ENCODE measurements at regions not wholly inside any gene's neighbourhood (a gene's known extent, or its start where the extent isn't known, plus 50 kb on each side); places are given as distances from the start of the nearest gene placed in this dataset.

DNA sequence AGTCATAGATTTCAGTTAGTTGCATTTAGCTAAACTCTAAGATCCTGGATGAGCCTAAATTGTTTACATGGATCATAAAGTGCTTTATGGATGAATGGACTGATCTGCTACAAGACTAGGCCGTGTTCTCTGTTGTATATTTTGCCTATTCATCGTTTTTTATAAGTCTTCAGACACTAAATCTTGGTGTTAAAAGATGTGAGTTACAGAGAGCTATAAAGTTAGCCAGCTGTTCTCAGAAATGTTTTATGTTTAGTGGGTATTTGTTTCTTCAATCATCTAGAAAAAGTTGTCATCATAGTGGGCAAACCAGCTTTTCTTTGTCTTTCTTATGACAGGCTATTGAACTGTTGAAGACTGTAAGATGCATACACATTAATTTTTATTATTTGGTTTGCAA, 585.8 kb upstream of the SEMA6A start:
- no peaks in the 10 kb centered on the region for H3K36me3 Mint-ChIP-seq
- Histone ChIP-seq H3K36me3 (no peaks in the 10 kb centered on the region), H4K20me1 (ENCODE audit: low read depth) (no peaks in the 10 kb centered on the region), H3K27me3 (no peaks in the 10 kb centered on the region), H3K27ac (no peak overlapping the region), H3F3A (ENCODE audit: low read depth) (no peaks in the 10 kb centered on the region), H3K79me2 (ENCODE audit: low read depth) (no peaks in the 10 kb centered on the region), H3K9ac (no peak overlapping the region), H3K9me3 (ENCODE audit: low read depth) (no peaks in the 10 kb centered on the region), H3K4me1 (peaks cover 12% of the 10 kb centered on the region), H3K4me2 (no peak overlapping the region), H2AFZ (replicated peaks) (no peak overlapping the region), H3K4me3 (no peak overlapping the region)
- TF ChIP-seq EZH2 (IDR thresholded peaks at IDR 0.05) (no peak), EZH2phosphoT487 (IDR thresholded peaks at IDR 0.05) (no peak)
- TF ChIP-seq, protein P1, sequence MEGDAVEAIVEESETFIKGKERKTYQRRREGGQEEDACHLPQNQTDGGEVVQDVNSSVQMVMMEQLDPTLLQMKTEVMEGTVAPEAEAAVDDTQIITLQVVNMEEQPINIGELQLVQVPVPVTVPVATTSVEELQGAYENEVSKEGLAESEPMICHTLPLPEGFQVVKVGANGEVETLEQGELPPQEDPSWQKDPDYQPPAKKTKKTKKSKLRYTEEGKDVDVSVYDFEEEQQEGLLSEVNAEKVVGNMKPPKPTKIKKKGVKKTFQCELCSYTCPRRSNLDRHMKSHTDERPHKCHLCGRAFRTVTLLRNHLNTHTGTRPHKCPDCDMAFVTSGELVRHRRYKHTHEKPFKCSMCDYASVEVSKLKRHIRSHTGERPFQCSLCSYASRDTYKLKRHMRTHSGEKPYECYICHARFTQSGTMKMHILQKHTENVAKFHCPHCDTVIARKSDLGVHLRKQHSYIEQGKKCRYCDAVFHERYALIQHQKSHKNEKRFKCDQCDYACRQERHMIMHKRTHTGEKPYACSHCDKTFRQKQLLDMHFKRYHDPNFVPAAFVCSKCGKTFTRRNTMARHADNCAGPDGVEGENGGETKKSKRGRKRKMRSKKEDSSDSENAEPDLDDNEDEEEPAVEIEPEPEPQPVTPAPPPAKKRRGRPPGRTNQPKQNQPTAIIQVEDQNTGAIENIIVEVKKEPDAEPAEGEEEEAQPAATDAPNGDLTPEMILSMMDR (IDR thresholded peaks at IDR 0.05), result no peak
- H3K27me3 Mint-ChIP-seq (ENCODE audit: insufficient read depth, low read depth), result peaks cover 4% of the 10 kb centered on the region
- no peak overlapping the region for H3K27ac Mint-ChIP-seq
- peaks cover 8% of the 10 kb centered on the region for H3K4me1 Mint-ChIP-seq
- H3K4me3 Mint-ChIP-seq, result no peak overlapping the region
- DNase-seq (ENCODE audit: low spot score), result no peak
- H3K9me3 Mint-ChIP-seq, result no peaks in the 10 kb centered on the region

DNA sequence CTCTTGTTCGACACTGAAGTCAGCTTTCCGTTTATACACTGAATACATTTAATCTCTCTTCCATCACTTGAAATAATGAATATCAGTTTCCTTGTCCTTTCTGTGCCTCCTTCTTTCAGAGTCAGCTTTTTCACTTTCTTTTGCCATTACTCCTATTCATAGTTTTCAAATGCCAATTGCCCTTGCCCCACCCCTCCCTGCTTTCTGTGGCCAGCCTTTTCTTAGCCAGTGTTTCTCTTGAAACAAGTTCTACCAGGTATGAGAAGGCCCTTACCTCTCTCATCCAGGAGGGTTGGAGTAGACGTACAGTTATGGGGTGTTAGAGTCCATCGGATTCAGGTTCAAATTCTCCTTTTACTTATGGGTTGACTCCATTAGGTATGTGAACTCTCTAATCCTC, 574.7 kb upstream of the SEMA6A start:
- no peak overlapping the region for H3K27ac ChIP-seq
- no peaks in the 10 kb centered on the region for H3K36me3 ChIP-seq

DNA sequence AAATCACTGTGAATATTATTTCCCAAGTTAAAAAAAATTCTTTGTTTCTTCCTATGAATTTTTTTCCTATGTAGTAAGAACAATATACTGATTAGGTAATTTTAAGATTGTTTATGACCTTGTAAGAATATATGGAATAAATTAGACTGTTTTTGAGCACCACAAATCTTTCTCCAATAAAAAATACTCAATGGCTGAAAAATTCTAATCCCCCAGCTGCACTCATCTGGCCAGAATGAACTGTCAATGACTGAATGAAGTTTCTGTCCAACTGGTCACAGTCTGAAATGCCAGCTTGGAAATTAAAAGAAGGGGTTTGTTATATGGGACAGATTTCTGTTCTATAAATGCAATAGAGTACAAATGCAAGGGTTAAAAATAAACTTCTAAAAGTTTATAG, 569.5 kb upstream of the SEMA6A start:
- no peaks in the 10 kb centered on the region for H3K4me1 Mint-ChIP-seq
- DNase-seq (ENCODE audit: low spot score), result no peak
- no peaks in the 10 kb centered on the region for H3K4me1 ChIP-seq
- TF ChIP-seq, protein P1 (IDR thresholded peaks at IDR 0.05), result no peak
- no peak for TF ChIP-seq EZH2phosphoT487 (IDR thresholded peaks at IDR 0.05)
- TF ChIP-seq EZH2 (IDR thresholded peaks at IDR 0.05), result no peak
- H2AFZ ChIP-seq (replicated peaks), result no peak overlapping the region
- no peaks in the 10 kb centered on the region for H3F3A ChIP-seq (ENCODE audit: low read depth)
- no peaks in the 10 kb centered on the region for H3K36me3 ChIP-seq
- H3K36me3 Mint-ChIP-seq, result no peaks in the 10 kb centered on the region
- peaks cover 2% of the 10 kb centered on the region for H3K27me3 Mint-ChIP-seq (ENCODE audit: insufficient read depth, low read depth)
- no peak overlapping the region for H3K27ac ChIP-seq
- no peak overlapping the region for H3K4me3 ChIP-seq
- H3K9ac ChIP-seq, result no peak overlapping the region
- H3K9me3 ChIP-seq (ENCODE audit: low read depth), result no peaks in the 10 kb centered on the region
- no peaks in the 10 kb centered on the region for H4K20me1 ChIP-seq (ENCODE audit: low read depth)
- no peaks in the 10 kb centered on the region for H3K27me3 ChIP-seq
- H3K9me3 Mint-ChIP-seq, result no peaks in the 10 kb centered on the region
- H3K79me2 ChIP-seq (ENCODE audit: low read depth), result no peaks in the 10 kb centered on the region
- H3K4me2 ChIP-seq, result no peak overlapping the region
- H3K27ac Mint-ChIP-seq, result no peak overlapping the region
- H3K4me3 Mint-ChIP-seq, result no peak overlapping the region

More for the DNA sequence above, 574.7 kb upstream of the SEMA6A start:
- Mint-ChIP-seq H3K4me1 (no peaks in the 10 kb centered on the region), H3K27ac (no peak overlapping the region), H3K9me3 (no peaks in the 10 kb centered on the region), H3K4me3 (no peak overlapping the region), H3K36me3 (no peaks in the 10 kb centered on the region), H3K27me3 (ENCODE audit: insufficient read depth, low read depth) (peaks cover 2% of the 10 kb centered on the region)
- Histone ChIP-seq H3K79me2 (ENCODE audit: low read depth) (no peaks in the 10 kb centered on the region), H3F3A (ENCODE audit: low read depth) (no peaks in the 10 kb centered on the region), H3K4me2 (no peak overlapping the region), H3K4me3 (no peak overlapping the region), H3K27me3 (no peaks in the 10 kb centered on the region), H2AFZ (replicated peaks) (no peak overlapping the region), H3K4me1 (no peaks in the 10 kb centered on the region), H3K9me3 (ENCODE audit: low read depth) (no peaks in the 10 kb centered on the region), H3K9ac (no peak overlapping the region), H4K20me1 (ENCODE audit: low read depth) (no peaks in the 10 kb centered on the region)
- no peak for TF ChIP-seq EZH2phosphoT487 (IDR thresholded peaks at IDR 0.05)
- no peak for TF ChIP-seq EZH2 (IDR thresholded peaks at IDR 0.05)
- TF ChIP-seq, protein P1 (IDR thresholded peaks at IDR 0.05), result no peak
- DNase-seq (ENCODE audit: low spot score), result no peak

Data from neural progenitor cell (in vitro differentiated cells).